Lower lobe of right lung (tissue), 2 donors: ENCODE measurements at regions not wholly inside any gene's neighbourhood (a gene's known extent, or its start where the extent isn't known, plus 50 kb on each side); places are given as distances from the start of the nearest gene placed in this dataset.

Experiments used
- ATAC-seq, 2 donors: fragments of 200-7000 bp; cut with Tn5 transposase; one replicate each; pipeline ENCODE4 v1.9.1; 2020 to 2022; ENCODE audit warnings: mild to moderate bottlenecking in 2 of 2, moderate library complexity in 2 of 2
- DNase-seq: peaks from one replicate; pipeline ENCODE4 v3.0.0-alpha.2; 2020
- H3K27ac ChIP-seq: fragments of 200-600 bp; one replicate; pipeline ENCODE4 v1.8.0; 2022
- H3K27me3 ChIP-seq: fragments of 200-600 bp; one replicate; pipeline ENCODE4 v1.8.0; 2022; ENCODE audit warnings: low read depth
- H3K36me3 ChIP-seq: fragments of 200-600 bp; one replicate; pipeline ENCODE4 v1.8.0; 2022; ENCODE audit warnings: mild to moderate bottlenecking
- H3K4me1 ChIP-seq: fragments of 200-600 bp; one replicate; pipeline ENCODE4 v1.8.0; 2022
- H3K4me3 ChIP-seq: fragments of 200-600 bp; one replicate; pipeline ENCODE4 v1.8.0; 2022; ENCODE audit warnings: mild to moderate bottlenecking
- H3K9me3 ChIP-seq: fragments of 200-600 bp; one replicate; pipeline ENCODE4 v1.8.0; 2022
- CTCF ChIP-seq: fragments of 200-600 bp; IDR thresholded peaks from one replicate; pipeline ENCODE4 v1.8.0; 2022; ENCODE audit warnings: antibody characterized with exemption, mild to moderate bottlenecking
- intact Hi-C: fragments of 100-400 bp; cut with DNase I; formaldehyde crosslinking; loops from one replicate; pipeline ENCODE4 v1.11.0; 2022
- donor health status: DM: no; HTN: yes; CAD: no; lungs with severe emphysema.

- Histone ChIP-seq H3K36me3 (no peaks in the 10 kb centered on the region), H3K27me3 (no peaks in the 10 kb centered on the region), H3K27ac (no peak overlapping the region), H3K4me1 (no peaks in the 10 kb centered on the region), H3K4me3 (no peak overlapping the region), H3K9me3 (no peaks in the 10 kb centered on the region)
- intact Hi-C loops = no loop called here
- DNase-seq (no peak), ATAC-seq (no peak)
- no peak for TF ChIP-seq CTCF
Observed at GRCh38 chrX:97682991-97683840, 799.5 kb downstream of the RPA4 start.

GRCh38 chrX:97685753-97686152 is 802.0 kb downstream of the RPA4 start:
- Histone ChIP-seq H3K4me3 (no peak overlapping the region), H3K36me3 (no peaks in the 10 kb centered on the region), H3K27ac (no peak overlapping the region), H3K27me3 (no peaks in the 10 kb centered on the region), H3K4me1 (no peaks in the 10 kb centered on the region), H3K9me3 (no peaks in the 10 kb centered on the region)
- intact Hi-C loops = no loop called here
- TF ChIP-seq CTCF = peak; percentile 42
- ATAC-seq (no peak), DNase-seq (no peak)

GRCh38 chrX:97691901-97692455 is 808.3 kb downstream of the RPA4 start:
- Histone ChIP-seq H3K27ac (no peak overlapping the region), H3K4me1 (no peaks in the 10 kb centered on the region), H3K36me3 (no peaks in the 10 kb centered on the region), H3K9me3 (no peaks in the 10 kb centered on the region), H3K4me3 (no peak overlapping the region), H3K27me3 (no peaks in the 10 kb centered on the region)
- intact Hi-C loops = no loop called here
- TF ChIP-seq CTCF = no peak
- no peak for DNase-seq
- ATAC-seq = no peak

GRCh38 chrX:97692575-97692974 is 808.9 kb downstream of the RPA4 start:
- Histone ChIP-seq H3K4me1 (no peaks in the 10 kb centered on the region), H3K36me3 (no peaks in the 10 kb centered on the region), H3K27ac (no peak overlapping the region), H3K27me3 (no peaks in the 10 kb centered on the region), H3K4me3 (no peak overlapping the region), H3K9me3 (no peaks in the 10 kb centered on the region)
- DNase-seq = no peak
- intact Hi-C loops = no loop called here
- ATAC-seq = no peak
- no peak for TF ChIP-seq CTCF

- DNase-seq (no peak), ATAC-seq (no peak)
- Histone ChIP-seq H3K36me3 (no peaks in the 10 kb centered on the region), H3K4me3 (no peak overlapping the region), H3K4me1 (no peaks in the 10 kb centered on the region), H3K9me3 (no peaks in the 10 kb centered on the region), H3K27me3 (no peaks in the 10 kb centered on the region), H3K27ac (no peak overlapping the region)
- intact Hi-C loops = no loop called here
- TF ChIP-seq CTCF = no peak
Observed at GRCh38 chrX:97700547-97700946, 816.8 kb downstream of the RPA4 start.
